GM23248 (cell line): ENCODE measurements at regions not wholly inside any gene's neighbourhood (a gene's known extent, or its start where the extent isn't known, plus 50 kb on each side); places are given as distances from the start of the nearest gene placed in this dataset.
"Not testable (repeated sequence)": the region's sequence is repeated elsewhere in the genome, so short reads cannot be mapped to it uniquely, and the experiment has no call there.

Experiments used
- EZH2 ChIP-seq: fragments of 200-600 bp; sonication (generic); IDR thresholded peaks from 2 replicates; pipeline ENCODE4 v1.6.1; 2018; ENCODE audit warnings: antibody characterized with exemption, mild to moderate bottlenecking; ENCODE audit not compliant: insufficient read depth, poor library complexity, severe bottlenecking
- EZH2phosphoT487 ChIP-seq: fragments of 200-600 bp; sonication (generic); IDR thresholded peaks from 2 replicates; pipeline ENCODE4 v1.6.1; 2018; ENCODE audit warnings: antibody characterized with exemption, moderate library complexity, mild to moderate bottlenecking, low read depth; ENCODE audit not compliant: insufficient read depth

DNA sequence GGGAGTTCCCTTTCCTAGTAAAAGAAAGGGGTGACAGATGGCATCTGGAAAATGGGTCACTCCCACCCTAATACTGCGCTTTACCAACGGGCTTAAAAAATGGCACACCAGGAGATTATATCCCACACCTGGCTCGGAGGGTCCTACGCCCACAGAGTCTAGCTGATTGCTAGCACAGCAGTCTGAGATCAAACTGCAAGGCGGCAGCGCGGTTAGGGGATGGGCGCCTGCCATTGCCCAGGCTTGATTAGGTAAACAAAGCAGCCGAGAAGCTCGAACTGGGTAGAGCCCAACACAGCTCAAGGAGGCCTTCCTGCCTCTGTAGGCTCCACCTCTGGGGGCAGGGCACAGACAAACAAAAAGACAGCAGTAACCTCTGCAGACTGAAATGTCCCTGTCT, 1097.8 kb upstream of the CNTN5 start:
- TF ChIP-seq EZH2, EZH2phosphoT487: not testable (repeated sequence)
